ENCODE measurements at regions not wholly inside any gene's neighbourhood (a gene's known extent, or its start where the extent isn't known, plus 50 kb on each side); places are given as distances from the start of the nearest gene placed in this dataset.

GRCh38 chr9:82180711-82181110, 192.1 kb downstream of the SPATA31D1 start:
- H3K36me3 ChIP-seq (ENCODE audit: control insufficient read depth, insufficient read depth, low read length): no peaks in the 10 kb centered on the region
- no CpG with 5 or more reads among the region's 1 CpG for WGBS (ENCODE audit: insufficient coverage)

DNA sequence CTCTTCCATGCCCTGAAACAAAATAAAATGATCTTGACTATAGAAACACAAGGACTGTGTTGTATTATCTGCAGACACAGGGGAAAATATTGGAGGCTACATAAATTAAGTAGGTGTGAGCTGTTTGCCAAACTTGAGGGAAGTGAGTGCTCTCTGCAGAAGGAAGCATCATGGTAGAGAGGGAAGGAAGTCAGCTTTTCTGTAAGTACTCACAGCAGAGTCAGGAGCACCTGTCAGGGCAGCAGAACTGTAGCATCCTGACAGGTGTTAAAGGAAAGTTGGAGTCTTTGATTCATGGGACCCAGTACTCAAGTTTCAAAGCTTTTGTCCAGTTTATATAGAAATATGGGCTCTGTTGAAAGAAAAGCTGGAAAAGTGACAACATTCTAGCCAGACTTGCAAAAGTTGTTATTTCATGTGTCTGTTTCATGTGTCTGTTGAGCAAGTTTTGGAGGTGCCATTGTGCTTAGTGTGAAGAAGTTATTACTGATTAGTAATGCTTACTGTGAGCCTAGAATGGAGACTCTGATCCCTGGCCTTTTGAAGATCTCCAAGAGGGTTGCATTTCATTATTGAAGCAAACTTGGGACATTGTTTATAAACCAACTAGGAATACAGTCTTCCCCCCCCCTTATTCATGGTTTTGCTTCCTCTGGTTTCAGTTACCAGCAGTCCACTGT, 194.7 kb downstream of the SPATA31D1 start:
- Histone ChIP-seq H3K9me3 (replicated peaks; ENCODE audit: control insufficient read depth, low read depth, low read length) (no peaks in the 10 kb centered on the region), H3K4me3 (ENCODE audit: low read length) (no peak overlapping the region), H3K4me1 (ENCODE audit: control insufficient read depth, insufficient read depth, low read length) (no peaks in the 10 kb centered on the region), H3K36me3 (ENCODE audit: control insufficient read depth, insufficient read depth, low read length) (no peaks in the 10 kb centered on the region), H3K27me3 (ENCODE audit: control insufficient read depth, insufficient read depth, low read length) (no peaks in the 10 kb centered on the region), H3K27ac (ENCODE audit: low read length) (no peak overlapping the region)
- no peak for DNase-seq

More at GRCh38 chr9:82180711-82181110, 192.1 kb downstream of the SPATA31D1 start:
- Histone ChIP-seq H3K4me3 (ENCODE audit: low read length) (no peak overlapping the region), H3K9me3 (replicated peaks; ENCODE audit: control insufficient read depth, low read depth, low read length) (no peaks in the 10 kb centered on the region), H3K27me3 (ENCODE audit: control insufficient read depth, insufficient read depth, low read length) (no peaks in the 10 kb centered on the region), H3K27ac (ENCODE audit: low read length) (no peak overlapping the region), H3K4me1 (ENCODE audit: control insufficient read depth, insufficient read depth, low read length) (no peaks in the 10 kb centered on the region)
- no peak for DNase-seq

- Histone ChIP-seq H3K4me1 (ENCODE audit: control insufficient read depth, insufficient read depth, low read length) (no peaks in the 10 kb centered on the region), H3K27ac (ENCODE audit: low read length) (no peak overlapping the region), H3K4me3 (ENCODE audit: low read length) (no peak overlapping the region), H3K9me3 (replicated peaks; ENCODE audit: control insufficient read depth, low read depth, low read length) (no peaks in the 10 kb centered on the region), H3K27me3 (ENCODE audit: control insufficient read depth, insufficient read depth, low read length) (no peaks in the 10 kb centered on the region), H3K36me3 (ENCODE audit: control insufficient read depth, insufficient read depth, low read length) (no peaks in the 10 kb centered on the region)
- 63% methylated on average over 1 of the region's 3 CpGs for WGBS (ENCODE audit: insufficient coverage)
- DNase-seq: no peak
These were observed 196.0 kb downstream of the SPATA31D1 start for GRCh38 chr9:82184524-82184923.

DNA sequence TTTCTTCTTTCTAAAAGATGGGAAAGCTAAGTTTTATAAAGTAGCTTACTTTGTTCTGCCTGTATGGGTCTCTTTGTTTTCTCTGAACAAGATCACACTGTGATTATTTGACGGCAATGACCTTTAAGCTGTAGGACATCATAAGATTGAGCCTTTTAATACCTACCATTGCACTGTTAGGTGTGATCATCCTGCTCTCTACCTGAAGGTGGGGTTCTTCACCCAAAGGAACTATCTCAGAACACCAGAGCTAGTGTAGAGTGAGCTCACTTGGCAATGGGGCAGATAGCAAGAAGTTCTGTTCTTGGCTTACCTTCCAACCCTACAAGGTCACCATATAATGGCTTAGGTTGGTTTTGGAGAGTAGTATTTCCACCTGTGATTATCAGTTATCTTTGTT, 200.2 kb downstream of the SPATA31D1 start:
- Histone ChIP-seq H3K4me1 (ENCODE audit: control insufficient read depth, insufficient read depth, low read length) (no peaks in the 10 kb centered on the region), H3K27ac (ENCODE audit: low read length) (no peak overlapping the region), H3K27me3 (ENCODE audit: control insufficient read depth, insufficient read depth, low read length) (no peaks in the 10 kb centered on the region), H3K36me3 (ENCODE audit: control insufficient read depth, insufficient read depth, low read length) (no peaks in the 10 kb centered on the region), H3K9me3 (replicated peaks; ENCODE audit: control insufficient read depth, low read depth, low read length) (no peaks in the 10 kb centered on the region), H3K4me3 (ENCODE audit: low read length) (no peak overlapping the region)
- DNase-seq: no peak
- no CpG with 5 or more reads among the region's 1 CpG for WGBS (ENCODE audit: insufficient coverage)

DNA sequence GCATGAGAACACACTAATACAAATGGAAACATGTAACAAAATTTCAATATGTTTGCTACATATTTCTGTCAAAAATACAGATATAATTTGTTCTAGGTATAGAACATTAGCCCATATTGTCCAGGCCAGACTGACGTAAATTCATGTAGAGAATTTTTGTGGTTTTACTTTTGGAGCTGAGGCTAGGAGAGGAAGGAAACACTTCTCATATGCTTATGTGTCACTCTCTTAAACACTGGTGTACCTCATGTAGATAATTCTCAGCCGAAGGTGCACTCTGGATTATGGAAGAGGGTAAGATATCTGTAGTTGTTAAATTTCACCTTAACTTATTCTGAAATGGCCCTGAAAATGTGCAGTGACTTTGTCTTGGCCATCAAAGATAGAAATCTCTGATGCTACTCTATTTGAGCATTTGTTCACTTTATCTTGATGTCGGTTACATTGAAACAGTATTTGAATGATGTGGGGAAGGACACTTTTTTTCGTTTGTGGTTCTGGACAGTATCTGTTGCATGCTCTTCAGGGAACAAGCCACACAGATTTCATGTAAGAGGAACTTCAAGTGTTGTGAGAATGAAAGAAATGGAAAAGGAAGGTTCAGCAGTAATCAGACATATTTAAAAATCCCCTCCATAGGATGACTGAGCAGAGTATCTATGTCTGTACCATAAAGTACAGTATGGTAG, 202.7 kb downstream of the SPATA31D1 start:
- Histone ChIP-seq H3K36me3 (ENCODE audit: control insufficient read depth, insufficient read depth, low read length) (no peaks in the 10 kb centered on the region), H3K27me3 (ENCODE audit: control insufficient read depth, insufficient read depth, low read length) (no peaks in the 10 kb centered on the region), H3K27ac (ENCODE audit: low read length) (no peak overlapping the region), H3K4me1 (ENCODE audit: control insufficient read depth, insufficient read depth, low read length) (no peaks in the 10 kb centered on the region), H3K4me3 (ENCODE audit: low read length) (no peak overlapping the region), H3K9me3 (replicated peaks; ENCODE audit: control insufficient read depth, low read depth, low read length) (no peaks in the 10 kb centered on the region)
- no CpG with 5 or more reads among the region's 4 CpGs for whole genome bisulfite sequencing (ENCODE audit: insufficient coverage)
- DNase-seq: no peak

DNA sequence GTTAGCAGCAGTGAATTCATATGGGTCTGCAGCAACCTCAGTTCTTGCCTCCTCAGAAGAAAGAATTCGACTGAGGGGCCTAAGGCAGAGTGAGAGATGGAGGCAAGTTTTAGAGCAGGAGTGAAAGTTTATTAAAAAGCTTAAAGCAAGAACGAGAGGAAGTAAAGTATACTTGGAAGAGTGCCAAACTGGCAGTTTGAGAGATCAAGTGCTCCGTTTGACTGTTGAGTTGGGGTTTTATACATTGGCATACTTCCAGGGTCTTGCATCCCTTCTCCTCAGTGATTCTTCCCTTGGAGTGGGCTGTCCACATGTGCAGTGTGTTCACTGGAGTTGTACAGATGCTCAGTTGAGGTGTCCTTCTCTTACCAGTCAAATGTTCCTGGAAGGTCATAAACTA, 203.6 kb downstream of the SPATA31D1 start:
- DNase-seq: no peak
- 25% methylated on average over 3 of the region's 3 CpGs for WGBS (ENCODE audit: insufficient coverage)
- H3K4me1 ChIP-seq (ENCODE audit: control insufficient read depth, insufficient read depth, low read length): no peaks in the 10 kb centered on the region

GRCh38 chr9:82196622-82197441, 208.3 kb downstream of the SPATA31D1 start:
- Histone ChIP-seq H3K36me3 (ENCODE audit: control insufficient read depth, insufficient read depth, low read length) (no peaks in the 10 kb centered on the region), H3K27ac (ENCODE audit: low read length) (no peak overlapping the region), H3K4me3 (ENCODE audit: low read length) (no peak overlapping the region), H3K4me1 (ENCODE audit: control insufficient read depth, insufficient read depth, low read length) (no peaks in the 10 kb centered on the region), H3K9me3 (replicated peaks; ENCODE audit: control insufficient read depth, low read depth, low read length) (no peaks in the 10 kb centered on the region), H3K27me3 (ENCODE audit: control insufficient read depth, insufficient read depth, low read length) (no peaks in the 10 kb centered on the region)
- DNase-seq: no peak

More for the DNA sequence above, 203.6 kb downstream of the SPATA31D1 start:
- Histone ChIP-seq H3K27ac (ENCODE audit: low read length) (no peak overlapping the region), H3K36me3 (ENCODE audit: control insufficient read depth, insufficient read depth, low read length) (no peaks in the 10 kb centered on the region), H3K9me3 (replicated peaks; ENCODE audit: control insufficient read depth, low read depth, low read length) (no peaks in the 10 kb centered on the region), H3K4me3 (ENCODE audit: low read length) (no peak overlapping the region), H3K27me3 (ENCODE audit: control insufficient read depth, insufficient read depth, low read length) (no peaks in the 10 kb centered on the region)

DNA sequence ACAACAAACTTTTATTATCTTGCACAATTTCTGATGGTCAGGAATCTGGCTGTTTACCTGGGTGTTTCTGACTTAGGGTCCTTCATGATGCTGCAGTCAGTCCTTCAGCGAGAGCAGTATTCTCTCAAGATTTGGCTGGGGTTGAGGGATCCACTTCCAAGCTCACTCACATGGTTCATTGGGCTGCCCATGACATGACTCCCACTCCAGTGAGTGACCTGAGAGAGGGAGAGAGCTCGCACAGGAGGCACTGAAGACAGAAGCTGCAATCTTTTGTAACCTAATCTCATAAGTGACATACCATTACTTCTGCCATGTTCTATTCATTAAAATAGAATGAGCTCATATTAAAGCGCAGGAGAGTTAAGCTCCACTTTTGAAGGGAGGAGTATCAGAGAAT, 212.6 kb downstream of the SPATA31D1 start:
- Histone ChIP-seq H3K4me1 (ENCODE audit: control insufficient read depth, insufficient read depth, low read length) (no peaks in the 10 kb centered on the region), H3K36me3 (ENCODE audit: control insufficient read depth, insufficient read depth, low read length) (no peaks in the 10 kb centered on the region), H3K27ac (ENCODE audit: low read length) (no peak overlapping the region), H3K4me3 (ENCODE audit: low read length) (no peak overlapping the region), H3K27me3 (ENCODE audit: control insufficient read depth, insufficient read depth, low read length) (no peaks in the 10 kb centered on the region), H3K9me3 (replicated peaks; ENCODE audit: control insufficient read depth, low read depth, low read length) (no peaks in the 10 kb centered on the region)
- DNase-seq: no peak
- WGBS (ENCODE audit: insufficient coverage): no CpG with 5 or more reads among the region's 3 CpGs

DNA sequence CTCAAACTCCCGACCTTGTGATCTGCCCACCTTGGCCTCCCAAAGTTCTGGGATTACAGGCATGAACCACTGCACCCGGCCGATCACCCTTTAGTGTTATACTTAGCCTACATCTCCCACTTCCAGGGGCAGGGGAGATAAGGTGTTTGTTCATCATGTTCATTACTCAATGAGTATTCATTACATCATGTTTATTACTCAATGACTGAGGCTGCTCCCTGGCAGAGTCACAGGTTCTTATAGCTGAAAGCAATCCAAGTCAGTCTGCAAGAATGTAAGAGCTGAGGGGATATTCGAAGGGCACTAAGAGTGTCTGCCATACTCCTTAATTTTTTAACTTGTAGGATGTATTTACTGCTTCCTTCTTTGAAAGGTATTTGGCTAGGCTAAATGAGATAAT, 214.2 kb downstream of the SPATA31D1 start:
- WGBS (ENCODE audit: insufficient coverage): 80% methylated on average over 1 of the region's 4 CpGs
- Histone ChIP-seq H3K9me3 (replicated peaks; ENCODE audit: control insufficient read depth, low read depth, low read length) (no peaks in the 10 kb centered on the region), H3K36me3 (ENCODE audit: control insufficient read depth, insufficient read depth, low read length) (no peaks in the 10 kb centered on the region), H3K27me3 (ENCODE audit: control insufficient read depth, insufficient read depth, low read length) (no peaks in the 10 kb centered on the region), H3K27ac (ENCODE audit: low read length) (no peak overlapping the region), H3K4me1 (ENCODE audit: control insufficient read depth, insufficient read depth, low read length) (no peaks in the 10 kb centered on the region), H3K4me3 (ENCODE audit: low read length) (no peak overlapping the region)
- no peak for DNase-seq

DNA sequence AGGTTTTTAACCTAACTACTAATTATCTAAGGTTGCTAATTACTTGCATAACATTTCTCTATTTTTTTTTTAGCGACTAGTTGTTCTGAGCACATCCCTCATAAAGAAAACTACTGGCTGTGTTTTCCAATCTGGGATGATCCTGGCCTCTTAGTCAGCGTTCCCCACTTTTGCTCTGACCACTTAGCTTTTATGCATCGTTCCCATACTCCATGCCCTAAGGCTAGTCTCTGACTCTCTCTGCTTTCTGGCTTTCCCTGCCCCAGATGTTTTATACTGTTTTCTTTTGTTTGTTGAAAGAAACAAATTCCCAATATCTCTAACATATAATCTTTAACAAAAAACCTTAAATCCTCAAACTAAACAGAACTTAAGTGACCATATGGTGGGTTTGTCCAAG, 217.9 kb downstream of the SPATA31D1 start:
- 93% methylated on average over 2 of the region's 3 CpGs for WGBS (ENCODE audit: insufficient coverage)
- Histone ChIP-seq H3K27me3 (ENCODE audit: control insufficient read depth, insufficient read depth, low read length) (no peaks in the 10 kb centered on the region), H3K36me3 (ENCODE audit: control insufficient read depth, insufficient read depth, low read length) (no peaks in the 10 kb centered on the region), H3K4me3 (ENCODE audit: low read length) (no peak overlapping the region), H3K9me3 (replicated peaks; ENCODE audit: control insufficient read depth, low read depth, low read length) (peaks cover 2% of the 10 kb centered on the region), H3K27ac (ENCODE audit: low read length) (no peak overlapping the region), H3K4me1 (ENCODE audit: control insufficient read depth, insufficient read depth, low read length) (no peaks in the 10 kb centered on the region)
- no peak for DNase-seq

Data from muscle of leg (tissue), 3 donors.